ENCODE measurements at regions not wholly inside any gene's neighbourhood (a gene's known extent, or its start where the extent isn't known, plus 50 kb on each side); places are given as distances from the start of the nearest gene placed in this dataset.

DNA sequence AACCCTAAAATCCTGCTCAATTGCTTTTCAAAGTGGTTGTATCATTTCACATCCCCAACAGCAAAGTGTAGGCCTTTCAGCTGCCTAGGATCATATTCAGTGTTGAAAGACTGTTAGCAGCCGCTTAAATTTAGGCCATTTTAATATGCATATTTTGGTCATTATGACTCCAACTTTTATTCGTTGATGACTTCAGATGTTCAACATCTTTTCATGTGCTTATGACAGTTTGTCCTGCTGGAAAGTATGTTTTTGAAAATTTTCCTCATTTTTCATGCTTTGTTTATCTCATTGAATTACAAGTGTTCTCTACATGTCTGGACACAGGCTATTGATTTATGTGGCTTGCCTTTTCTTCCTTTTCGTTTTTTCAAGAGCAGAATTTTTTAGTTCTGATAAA is 244.0 kb downstream of the THBS2 start:
- peaks cover 1% of the 10 kb centered on the region for H3K27me3 Mint-ChIP-seq (ENCODE audit: unreplicated experiment)
- no peak overlapping the region for H3K4me3 Mint-ChIP-seq (ENCODE audit: unreplicated experiment)
- no peak overlapping the region for H3K27ac Mint-ChIP-seq (ENCODE audit: unreplicated experiment)
- H3K4me1 Mint-ChIP-seq (ENCODE audit: low read depth, unreplicated experiment), result no peaks in the 10 kb centered on the region
- H3K36me3 Mint-ChIP-seq (ENCODE audit: unreplicated experiment), result peaks cover 5% of the 10 kb centered on the region
- TF ChIP-seq, protein P1, sequence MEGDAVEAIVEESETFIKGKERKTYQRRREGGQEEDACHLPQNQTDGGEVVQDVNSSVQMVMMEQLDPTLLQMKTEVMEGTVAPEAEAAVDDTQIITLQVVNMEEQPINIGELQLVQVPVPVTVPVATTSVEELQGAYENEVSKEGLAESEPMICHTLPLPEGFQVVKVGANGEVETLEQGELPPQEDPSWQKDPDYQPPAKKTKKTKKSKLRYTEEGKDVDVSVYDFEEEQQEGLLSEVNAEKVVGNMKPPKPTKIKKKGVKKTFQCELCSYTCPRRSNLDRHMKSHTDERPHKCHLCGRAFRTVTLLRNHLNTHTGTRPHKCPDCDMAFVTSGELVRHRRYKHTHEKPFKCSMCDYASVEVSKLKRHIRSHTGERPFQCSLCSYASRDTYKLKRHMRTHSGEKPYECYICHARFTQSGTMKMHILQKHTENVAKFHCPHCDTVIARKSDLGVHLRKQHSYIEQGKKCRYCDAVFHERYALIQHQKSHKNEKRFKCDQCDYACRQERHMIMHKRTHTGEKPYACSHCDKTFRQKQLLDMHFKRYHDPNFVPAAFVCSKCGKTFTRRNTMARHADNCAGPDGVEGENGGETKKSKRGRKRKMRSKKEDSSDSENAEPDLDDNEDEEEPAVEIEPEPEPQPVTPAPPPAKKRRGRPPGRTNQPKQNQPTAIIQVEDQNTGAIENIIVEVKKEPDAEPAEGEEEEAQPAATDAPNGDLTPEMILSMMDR (IDR thresholded peaks at IDR 0.05; ENCODE audit: partially characterized antibody, unreplicated experiment), result no peak
- peaks cover 3% of the 10 kb centered on the region for H3K9me3 Mint-ChIP-seq (ENCODE audit: unreplicated experiment)
- DNase-seq, result no peak

DNA sequence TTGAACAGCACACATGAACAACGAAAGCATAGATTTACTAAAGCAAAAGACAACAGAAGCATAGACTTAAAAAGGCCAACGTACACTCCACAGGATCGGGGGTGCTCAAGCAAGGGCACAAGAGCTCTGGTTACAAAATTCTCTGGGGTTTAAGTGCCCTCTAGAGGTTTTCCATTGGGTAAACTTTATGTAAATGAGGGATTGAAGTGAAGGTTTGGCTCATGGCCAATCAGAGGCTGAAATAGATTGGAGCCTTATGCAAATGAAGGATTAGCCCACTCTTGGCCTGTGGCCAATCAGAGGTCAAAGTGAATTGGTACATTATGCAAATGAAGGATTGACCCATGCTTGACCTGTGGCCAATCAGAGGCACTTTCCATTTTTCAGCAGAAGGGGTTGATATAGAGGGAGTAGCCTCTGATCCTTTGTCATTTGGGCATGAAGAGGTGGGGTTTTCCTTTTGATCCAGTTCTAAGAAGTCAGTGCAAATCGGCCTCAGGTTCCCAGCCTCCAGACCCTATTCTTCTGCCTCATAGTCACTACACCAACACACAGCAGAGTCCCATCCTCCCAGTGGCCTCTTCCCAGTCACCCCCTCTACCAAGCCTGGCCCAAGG is 244.9 kb downstream of the THBS2 start:
- Mint-ChIP-seq H3K36me3 (ENCODE audit: unreplicated experiment) (peaks cover 13% of the 10 kb centered on the region), H3K27ac (ENCODE audit: unreplicated experiment) (no peak overlapping the region), H3K4me3 (ENCODE audit: unreplicated experiment) (no peak overlapping the region), H3K27me3 (ENCODE audit: unreplicated experiment) (peaks cover 1% of the 10 kb centered on the region), H3K4me1 (ENCODE audit: low read depth, unreplicated experiment) (no peaks in the 10 kb centered on the region), H3K9me3 (ENCODE audit: unreplicated experiment) (peaks cover 3% of the 10 kb centered on the region)
- TF ChIP-seq, protein P1 (IDR thresholded peaks at IDR 0.05; ENCODE audit: partially characterized antibody, unreplicated experiment), result no peak
- DNase-seq, result no peak

DNA sequence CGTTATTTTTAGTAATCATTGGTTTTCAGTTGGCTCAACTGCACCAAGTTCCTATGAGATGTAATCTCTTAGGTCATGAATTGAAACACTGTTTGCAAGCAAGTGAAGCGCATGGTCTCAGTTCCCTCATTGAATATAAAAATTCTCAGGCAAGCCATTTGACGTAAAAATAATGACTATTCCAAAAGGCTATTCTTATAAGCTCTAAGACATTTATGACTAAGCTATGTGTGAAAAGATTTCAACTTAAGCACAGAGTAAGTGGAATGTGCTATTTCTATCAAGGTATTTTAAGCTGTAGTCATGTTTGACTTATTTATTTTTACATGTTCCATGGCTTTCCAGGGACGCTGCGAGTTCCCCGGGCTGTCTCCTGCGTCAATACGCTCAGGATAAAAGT is 248.5 kb downstream of the THBS2 start:
- no peak for DNase-seq
- Mint-ChIP-seq H3K36me3 (ENCODE audit: unreplicated experiment) (peaks cover 13% of the 10 kb centered on the region), H3K4me3 (ENCODE audit: unreplicated experiment) (no peak overlapping the region), H3K4me1 (ENCODE audit: low read depth, unreplicated experiment) (no peaks in the 10 kb centered on the region), H3K27me3 (ENCODE audit: unreplicated experiment) (peaks cover 1% of the 10 kb centered on the region), H3K27ac (ENCODE audit: unreplicated experiment) (no peak overlapping the region), H3K9me3 (ENCODE audit: unreplicated experiment) (peaks cover 2% of the 10 kb centered on the region)
- TF ChIP-seq, protein P1 (IDR thresholded peaks at IDR 0.05; ENCODE audit: partially characterized antibody, unreplicated experiment), result no peak

DNA sequence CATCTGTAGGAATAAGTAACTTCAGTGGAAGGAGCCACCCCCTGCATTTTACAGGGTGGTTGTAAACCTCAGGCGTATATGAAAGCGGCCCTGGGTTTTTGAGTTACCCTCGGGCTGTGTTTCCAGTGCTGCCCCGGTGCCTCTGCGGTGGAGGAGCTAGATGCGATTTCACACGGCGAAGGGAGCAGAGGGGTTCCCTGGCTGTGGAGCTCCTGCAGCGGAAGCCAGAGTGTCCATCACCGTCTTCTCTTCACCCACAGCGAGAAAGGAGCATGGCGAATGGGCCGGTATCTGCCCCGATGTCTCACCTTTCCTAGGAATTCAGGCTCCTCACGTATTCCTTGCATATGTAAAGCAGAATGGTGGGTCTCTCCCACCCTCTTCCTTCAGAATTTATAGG is 253.6 kb downstream of the THBS2 start:
- peaks cover 2% of the 10 kb centered on the region for H3K9me3 Mint-ChIP-seq (ENCODE audit: unreplicated experiment)
- H3K27ac Mint-ChIP-seq (ENCODE audit: unreplicated experiment), result no peak overlapping the region
- TF ChIP-seq, protein P1 (IDR thresholded peaks at IDR 0.05; ENCODE audit: partially characterized antibody, unreplicated experiment), result no peak
- H3K27me3 Mint-ChIP-seq (ENCODE audit: unreplicated experiment), result peaks cover 1% of the 10 kb centered on the region
- DNase-seq, result no peak
- no peak overlapping the region for H3K4me3 Mint-ChIP-seq (ENCODE audit: unreplicated experiment)
- peaks cover 11% of the 10 kb centered on the region for H3K36me3 Mint-ChIP-seq (ENCODE audit: unreplicated experiment)
- H3K4me1 Mint-ChIP-seq (ENCODE audit: low read depth, unreplicated experiment), result no peaks in the 10 kb centered on the region

DNA sequence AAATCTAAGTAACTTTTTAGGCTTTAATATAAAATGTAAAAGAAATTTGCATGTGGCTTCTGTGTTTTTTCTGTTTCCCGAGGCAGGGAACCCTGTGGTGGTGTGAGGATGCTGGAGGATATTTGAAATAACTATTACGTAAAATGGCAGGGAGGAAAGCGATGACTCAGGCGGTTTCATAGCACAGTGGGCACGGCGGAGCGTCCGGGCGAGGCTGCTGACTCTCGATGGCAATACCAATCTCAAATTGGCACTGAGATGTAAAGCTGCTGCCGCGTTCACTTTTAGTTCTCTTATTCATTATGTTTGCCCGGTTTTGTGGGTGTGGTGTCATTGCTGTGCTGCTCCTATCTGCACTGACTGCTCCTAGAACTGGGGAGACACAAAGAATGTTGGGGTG is 254.3 kb downstream of the THBS2 start:
- Mint-ChIP-seq H3K36me3 (ENCODE audit: unreplicated experiment) (peaks cover 5% of the 10 kb centered on the region), H3K4me3 (ENCODE audit: unreplicated experiment) (no peak overlapping the region), H3K4me1 (ENCODE audit: low read depth, unreplicated experiment) (no peaks in the 10 kb centered on the region), H3K27ac (ENCODE audit: unreplicated experiment) (no peak overlapping the region), H3K27me3 (ENCODE audit: unreplicated experiment) (no peaks in the 10 kb centered on the region), H3K9me3 (ENCODE audit: unreplicated experiment) (peaks cover 2% of the 10 kb centered on the region)
- TF ChIP-seq, protein P1 (IDR thresholded peaks at IDR 0.05; ENCODE audit: partially characterized antibody, unreplicated experiment), result no peak
- DNase-seq, result no peak
